IMR-90 (cell line): ENCODE measurements at regions not wholly inside any gene's neighbourhood (a gene's known extent, or its start where the extent isn't known, plus 50 kb on each side); places are given as distances from the start of the nearest gene placed in this dataset.

Experiments
- ATAC-seq: fragments of 200-7000 bp; cut with Tn5 transposase; 2 replicates; pipeline ENCODE4 v1.9.1; 2020; ENCODE audit warnings: low read depth, mild to moderate bottlenecking, moderate library complexity
- BruUV-seq: library from RNA; stranded (reverse); fragments of 400-500 nt; replicated peaks from 2 replicates; lab custom pipeline; 2021; lab: Mats Ljungman, UMichigan
- CTCF ChIA-PET: fragments of 300-600 bp; formaldehyde crosslinking; extraction: SDS; loops from one replicate; lab custom pipeline; 2021; ENCODE audit warnings: antibody characterized with exemption; lab: Yijun Ruan, JAX
- POLR2A ChIA-PET: fragments of 300-600 bp; sonication (Branson Sonifier 250); formaldehyde crosslinking; loops from one replicate; lab custom pipeline; 2022; ENCODE audit warnings: antibody characterized with exemption; ENCODE audit not compliant: unreplicated experiment; lab: Charles Lee
- DNase-seq: peaks from one replicate; pipeline ENCODE4 v3.0.0; 2013
- H2AFZ ChIP-seq: replicated peaks from 2 replicates; pipeline ENCODE3; 2013; ENCODE audit warnings: low read length, mild to moderate bottlenecking; ENCODE audit not compliant: poor library complexity
- H2AK5ac ChIP-seq: 2 replicates; pipeline ENCODE4 v1.6.1; 2013; ENCODE audit warnings: low read depth, low read length, inconsistent platforms
- H2AK9ac ChIP-seq: replicated peaks from 2 replicates; pipeline ENCODE3; 2013; ENCODE audit warnings: mild to moderate bottlenecking, low read depth, low read length, moderate library complexity; ENCODE audit not compliant: poor library complexity
- H2BK120ac ChIP-seq: 2 replicates; pipeline ENCODE4 v1.6.1; 2013; ENCODE audit warnings: low read depth, low read length, inconsistent platforms
- H2BK15ac ChIP-seq: 3 replicates; pipeline ENCODE4 v1.6.1; 2013; ENCODE audit warnings: low read depth, low read length, inconsistent platforms
- H2BK20ac ChIP-seq: 2 replicates; pipeline ENCODE4 v1.6.1; 2013; ENCODE audit warnings: low read depth, mild to moderate bottlenecking, inconsistent platforms, low read length, moderate library complexity
- H2BK5ac ChIP-seq: 2 replicates; pipeline ENCODE4 v1.6.1; 2013; ENCODE audit warnings: mild to moderate bottlenecking, low read depth, low read length, inconsistent platforms; ENCODE audit not compliant: poor library complexity, severe bottlenecking
- H3K14ac ChIP-seq: replicated peaks from 2 replicates; pipeline ENCODE4 v1.6.1; 2013; ENCODE audit warnings: low read depth, low read length, inconsistent platforms
- H3K18ac ChIP-seq: 2 replicates; pipeline ENCODE4 v1.6.1; 2013; ENCODE audit warnings: low read depth, low read length, control low read depth
- H3K23ac ChIP-seq: 2 replicates; pipeline ENCODE4 v1.6.1; 2013; ENCODE audit warnings: low read depth, low read length, inconsistent platforms
- H3K27ac ChIP-seq: 2 replicates; pipeline ENCODE4 v1.5.1; 2013; ENCODE audit warnings: mild to moderate bottlenecking, control low read depth, low read length; ENCODE audit not compliant: insufficient read depth
- H3K27me3 ChIP-seq: 2 replicates; pipeline ENCODE4 v1.6.1; 2013; ENCODE audit warnings: low read length; ENCODE audit not compliant: control insufficient read depth, insufficient read depth
- H3K36me3 ChIP-seq: 2 replicates; pipeline ENCODE4 v1.6.1; 2013; ENCODE audit warnings: low read length, mixed read lengths; ENCODE audit not compliant: control insufficient read depth, insufficient read depth
- H3K4ac ChIP-seq: 2 replicates; pipeline ENCODE4 v1.6.1; 2013; ENCODE audit warnings: low read depth, low read length, inconsistent platforms
- H3K4me1 ChIP-seq: 2 replicates; pipeline ENCODE4 v1.6.1; 2013; ENCODE audit warnings: low read length, mixed read lengths; ENCODE audit not compliant: control insufficient read depth, insufficient read depth
- H3K4me2 ChIP-seq: 2 replicates; pipeline ENCODE4 v1.6.1; 2013; ENCODE audit warnings: low read depth, mild to moderate bottlenecking, control low read depth, low read length, moderate library complexity
- H3K4me3 ChIP-seq: 2 replicates; pipeline ENCODE4 v1.5.1; 2013; ENCODE audit warnings: low read depth, mild to moderate bottlenecking, control low read depth, low read length, moderate library complexity; ENCODE audit not compliant: insufficient read depth
- H3K56ac ChIP-seq: 2 replicates; pipeline ENCODE4 v1.6.1; 2013; ENCODE audit warnings: low read length, inconsistent platforms; ENCODE audit not compliant: insufficient read depth; ENCODE audit errors: extremely low read depth
- H3K79me1 ChIP-seq, 2 experiments: 2 replicates each; pipeline ENCODE4 v1.6.1; 2013; ENCODE audit warnings: low read length in 2 of 2, inconsistent platforms in 1 of 2, low read depth in 1 of 2
- H3K9ac ChIP-seq: 2 replicates; pipeline ENCODE4 v1.6.1; 2013; ENCODE audit warnings: low read depth, low read length, control low read depth
- H3K9me1 ChIP-seq: 2 replicates; pipeline ENCODE4 v1.6.1; 2013; ENCODE audit warnings: low read length, inconsistent platforms; ENCODE audit not compliant: insufficient read depth
- H3K9me3 ChIP-seq: 2 replicates; pipeline ENCODE4 v1.6.1; 2013; ENCODE audit warnings: low read length; ENCODE audit not compliant: control insufficient read depth, insufficient read depth
- H4K20me1 ChIP-seq: 2 replicates; pipeline ENCODE4 v1.6.1; 2013; ENCODE audit warnings: low read length, inconsistent platforms; ENCODE audit not compliant: insufficient read depth
- H4K5ac ChIP-seq: 2 replicates; pipeline ENCODE4 v1.6.1; 2013; ENCODE audit warnings: mild to moderate bottlenecking, low read depth, low read length, control low read depth
- H4K8ac ChIP-seq, 2 experiments: 2 replicates each; pipeline ENCODE4 v1.6.1; 2013; ENCODE audit warnings: low read depth in 2 of 2, low read length in 2 of 2, control low read depth in 1 of 2, inconsistent platforms in 1 of 2
- H4K91ac ChIP-seq: 2 replicates; pipeline ENCODE4 v1.6.1; 2013; ENCODE audit warnings: low read depth, low read length, inconsistent platforms; ENCODE audit not compliant: insufficient read depth
- BHLHE40 ChIP-seq: fragments of 150-350 bp; IDR thresholded peaks from 2 replicates; pipeline ENCODE4 v1.6.1; 2016; ENCODE audit warnings: mild to moderate bottlenecking, low read depth, low read length
- CHD1 ChIP-seq: IDR thresholded peaks from 2 replicates; pipeline ENCODE4 v1.6.1; 2012; ENCODE audit warnings: low read depth, low read length, improper control_type of control experiment
- ELK1 ChIP-seq: fragments of 150-350 bp; IDR thresholded peaks from 2 replicates; pipeline ENCODE4 v1.6.1; 2016; ENCODE audit warnings: low read depth, mild to moderate bottlenecking, low read length, moderate library complexity, borderline replicate concordance
- MAFK ChIP-seq: IDR thresholded peaks from 2 replicates; pipeline ENCODE4 v1.6.1; 2012; ENCODE audit warnings: low read depth, low read length, improper control_type of control experiment
- MXI1 ChIP-seq: IDR thresholded peaks from 2 replicates; pipeline ENCODE4 v1.6.1; 2012; ENCODE audit warnings: low read depth, mild to moderate bottlenecking, low read length, moderate library complexity, borderline replicate concordance
- RAD21 ChIP-seq: IDR thresholded peaks from 2 replicates; pipeline ENCODE4 v1.6.1; 2012; ENCODE audit warnings: low read length, improper control_type of control experiment
- RCOR1 ChIP-seq: IDR thresholded peaks from 2 replicates; pipeline ENCODE4 v1.6.1; 2012; ENCODE audit warnings: mild to moderate bottlenecking, low read length, improper control_type of control experiment; ENCODE audit not compliant: insufficient replicate concordance
- RFX5 ChIP-seq: IDR thresholded peaks from 2 replicates; pipeline ENCODE4 v1.8.0; 2012; ENCODE audit warnings: low read depth, mild to moderate bottlenecking, low read length, moderate library complexity
- USF2 ChIP-seq: fragments of 150-350 bp; IDR thresholded peaks from 2 replicates; pipeline ENCODE4 v1.6.1; 2017; ENCODE audit warnings: mild to moderate bottlenecking, antibody characterized with exemption, low read length, low read depth
- WGBS, 2 experiments: methylation state at CpG; one replicate each; pipeline versions ENCODE4 v1.1.5 to v1.1.7; 2013; ENCODE audit warnings: missing lambda C conversion rate in 2 of 2; ENCODE audit not compliant: insufficient read length in 1 of 2; ENCODE audit errors: extremely low coverage in 2 of 2; 5-methylcytosine and 5-hydroxymethylcytosine counted together
- dilution Hi-C: fragments of 300-500 bp; cut with HindIII; formaldehyde crosslinking; loops from one replicate; pipeline ENCODE4 v1.14.3; 2018; ENCODE audit warnings: low sequenced_read_pairs; ENCODE audit not compliant: unreplicated experiment
- in situ Hi-C: fragments of 300-500 bp; cut with MboI; formaldehyde crosslinking; loops from 3 replicates; pipeline ENCODE4 v1.14.3; 2019; ENCODE audit warnings: low sequenced_read_pairs, inconsistent platforms, mixed read lengths
- intact Hi-C: fragments of 100-400 bp; cut with micrococcal nuclease; formaldehyde crosslinking; loops from 2 replicates; pipeline ENCODE4 v1.10.0; 2022

GRCh38 chr18:64490207-64490606, 341.3 kb upstream of the LINC00305 start:
- no peak overlapping the region for H2BK120ac ChIP-seq
- H3K9me3 ChIP-seq, result no peaks in the 10 kb centered on the region; the same call in 1 of the 2 replicates
- POLR2A ChIA-PET, result no interaction called here
- no peak overlapping the region for H4K91ac ChIP-seq
- WGBS, 2 experiments, result no CpG with 5 or more reads among the region's 5 CpGs
- no peak overlapping the region for H4K5ac ChIP-seq
- no peaks in the 10 kb centered on the region for H4K20me1 ChIP-seq
- H3K23ac ChIP-seq, result no peak overlapping the region
- no peak for ATAC-seq
- CTCF ChIA-PET, result no interaction called here
- in situ Hi-C loops (no loop called here), intact Hi-C loops (no loop called here), dilution Hi-C loops (no loop called here)
- H3K4me1 ChIP-seq, result no peaks in the 10 kb centered on the region
- H3K4me2 ChIP-seq, result no peak overlapping the region
- H3K9me1 ChIP-seq, result no peaks in the 10 kb centered on the region
- H4K8ac ChIP-seq, result no peak overlapping the region
- H3K27me3 ChIP-seq, result no peaks in the 10 kb centered on the region
- no peak overlapping the region for H3K27ac ChIP-seq
- H3K79me1 ChIP-seq, result no peaks in the 10 kb centered on the region
- DNase-seq, result no peak
- H2BK15ac ChIP-seq, result no peak overlapping the region
- no peak overlapping the region for H2AK5ac ChIP-seq
- no peak overlapping the region for H3K56ac ChIP-seq
- no peak overlapping the region for H2BK20ac ChIP-seq
- no peak overlapping the region for H2AFZ ChIP-seq
- no peaks in the 10 kb centered on the region for H3K36me3 ChIP-seq
- TF ChIP-seq ELK1 (no peak), CHD1 (no peak), RCOR1 (no peak), USF2 (no peak), BHLHE40 (no peak), RAD21 (no peak), MXI1 (no peak), RFX5 (no peak), MAFK (no peak)
- no peak overlapping the region for H3K4ac ChIP-seq
- H2BK5ac ChIP-seq, result no peak overlapping the region
- no peak overlapping the region for H3K14ac ChIP-seq
- H3K4me3 ChIP-seq, result no peak overlapping the region
- no peak overlapping the region for H2AK9ac ChIP-seq
- no peak overlapping the region for H3K18ac ChIP-seq
- BruUV-seq, result no TSS peak
- H3K9ac ChIP-seq, result no peak overlapping the region
